SK-N-MC (cell line): ENCODE measurements at regions not wholly inside any gene's neighbourhood (a gene's known extent, or its start where the extent isn't known, plus 50 kb on each side); places are given as distances from the start of the nearest gene placed in this dataset.

Experiments
- EZH2 ChIP-seq: fragments of 200-600 bp; sonication (generic); IDR thresholded peaks from one replicate; pipeline ENCODE4 v1.6.1; 2017; ENCODE audit warnings: antibody characterized with exemption
- FOXP2 ChIP-seq: optimal IDR thresholded peaks from 2 replicates; pipeline ENCODE3; 2011; ENCODE audit warnings: mild to moderate bottlenecking, moderate library complexity; ENCODE audit not compliant: insufficient read depth; ENCODE audit errors: extremely low read length, control extremely low read depth
- POLR2AphosphoS5 ChIP-seq: IDR thresholded peaks from 2 replicates; pipeline ENCODE4 v1.6.1; 2012; ENCODE audit warnings: mild to moderate bottlenecking, low read depth, low read length, borderline replicate concordance

DNA sequence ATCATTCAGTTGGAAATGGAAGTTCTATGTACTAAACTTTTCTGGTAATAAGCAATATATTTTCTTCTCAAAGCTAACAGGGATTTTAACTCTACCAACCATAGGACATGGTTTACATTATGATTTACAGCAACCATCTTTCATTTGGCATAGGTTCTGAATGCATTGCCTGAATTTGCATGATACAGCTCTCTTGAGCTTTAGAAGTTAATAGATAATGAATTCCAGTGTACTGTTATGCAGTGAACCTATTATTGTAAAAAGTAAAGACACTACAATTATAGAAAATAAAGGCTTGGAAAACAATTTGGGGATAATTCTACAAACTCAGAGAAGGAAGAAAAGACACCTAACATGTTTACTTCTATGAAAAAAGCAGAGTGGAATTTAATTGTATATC is 182.0 kb downstream of the GRB14 start:
- no peak for TF ChIP-seq EZH2
- no peak for TF ChIP-seq POLR2AphosphoS5
- no peak for TF ChIP-seq FOXP2
